Loucy (cell line): ENCODE measurements at regions not wholly inside any gene's neighbourhood (a gene's known extent, or its start where the extent isn't known, plus 50 kb on each side); places are given as distances from the start of the nearest gene placed in this dataset.
"Not testable (repeated sequence)": the region's sequence is repeated elsewhere in the genome, so short reads cannot be mapped to it uniquely, and the experiment has no call there.

ENCODE experiments used
- EZH2phosphoT487 ChIP-seq: fragments of 200-600 bp; IDR thresholded peaks from 2 replicates; pipeline ENCODE4 v1.6.1; 2018; ENCODE audit warnings: antibody characterized with exemption, mild to moderate bottlenecking, moderate library complexity, borderline replicate concordance
- TF ChIP-seq, protein P1 (sequence below): fragments of 200-600 bp; sonication (generic); conservative IDR thresholded peaks from 2 replicates; pipeline ENCODE4 v1.5.1; 2014; ENCODE audit warnings: mild to moderate bottlenecking, antibody characterized with exemption, low read length

GRCh38 chr2:89233931-89234330 is 542.5 kb downstream of the RPIA start:
- TF ChIP-seq, protein P1, sequence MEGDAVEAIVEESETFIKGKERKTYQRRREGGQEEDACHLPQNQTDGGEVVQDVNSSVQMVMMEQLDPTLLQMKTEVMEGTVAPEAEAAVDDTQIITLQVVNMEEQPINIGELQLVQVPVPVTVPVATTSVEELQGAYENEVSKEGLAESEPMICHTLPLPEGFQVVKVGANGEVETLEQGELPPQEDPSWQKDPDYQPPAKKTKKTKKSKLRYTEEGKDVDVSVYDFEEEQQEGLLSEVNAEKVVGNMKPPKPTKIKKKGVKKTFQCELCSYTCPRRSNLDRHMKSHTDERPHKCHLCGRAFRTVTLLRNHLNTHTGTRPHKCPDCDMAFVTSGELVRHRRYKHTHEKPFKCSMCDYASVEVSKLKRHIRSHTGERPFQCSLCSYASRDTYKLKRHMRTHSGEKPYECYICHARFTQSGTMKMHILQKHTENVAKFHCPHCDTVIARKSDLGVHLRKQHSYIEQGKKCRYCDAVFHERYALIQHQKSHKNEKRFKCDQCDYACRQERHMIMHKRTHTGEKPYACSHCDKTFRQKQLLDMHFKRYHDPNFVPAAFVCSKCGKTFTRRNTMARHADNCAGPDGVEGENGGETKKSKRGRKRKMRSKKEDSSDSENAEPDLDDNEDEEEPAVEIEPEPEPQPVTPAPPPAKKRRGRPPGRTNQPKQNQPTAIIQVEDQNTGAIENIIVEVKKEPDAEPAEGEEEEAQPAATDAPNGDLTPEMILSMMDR, result not testable (repeated sequence)
- not testable (repeated sequence) for TF ChIP-seq EZH2phosphoT487
